Upper lobe of left lung (tissue), 4 donors: ENCODE measurements at regions not wholly inside any gene's neighbourhood (a gene's known extent, or its start where the extent isn't known, plus 50 kb on each side); places are given as distances from the start of the nearest gene placed in this dataset.

Experiments used
- CTCF ChIP-seq, 6 experiments: fragments of 450-650 bp in 4 of 6; fragments of 200-600 bp in 2 of 6; sonication (generic) in 2 of 6; IDR thresholded peaks; one replicate each; pipeline ENCODE4 v1.5.1; 2016 to 2019; ENCODE audit warnings: antibody characterized with exemption in 6 of 6
- EP300 ChIP-seq, 4 donors: sonication (generic); formaldehyde crosslinking; IDR thresholded peaks; one replicate each; pipeline ENCODE4 v1.5.1; 2017; ENCODE audit warnings: antibody characterized with exemption in 4 of 4, control low read depth in 2 of 4
- POLR2A ChIP-seq, 4 donors: fragments of 450-650 bp; IDR thresholded peaks; one replicate each; pipeline ENCODE4 v1.5.1; 2016 to 2017; ENCODE audit warnings: antibody characterized with exemption in 4 of 4, mild to moderate bottlenecking in 2 of 4

- TF ChIP-seq CTCF (IDR thresholded peaks at IDR 0.05) = no peak
- TF ChIP-seq EP300 (IDR thresholded peaks at IDR 0.05) = no peak
- no peak for TF ChIP-seq POLR2A (IDR thresholded peaks at IDR 0.05)
Measured at GRCh38 chr7:131673576-131673975, 117.1 kb upstream of the PODXL start.
